HFF-Myc (cell line): ENCODE measurements at regions not wholly inside any gene's neighbourhood (a gene's known extent, or its start where the extent isn't known, plus 50 kb on each side); places are given as distances from the start of the nearest gene placed in this dataset.

Source experiments
- DNase-seq: peaks from one replicate; pipeline ENCODE4 v3.0.0-alpha.2; 2011; ENCODE audit warnings: low read depth; ENCODE audit errors: extremely low read depth
- H3K4me3 ChIP-seq: replicated peaks from 2 replicates; pipeline ENCODE4 v1.5.1; 2011; ENCODE audit warnings: low read depth, mild to moderate bottlenecking, control low read depth, low read length
- TF ChIP-seq, protein P1 (sequence below): IDR thresholded peaks from 2 replicates; pipeline ENCODE4 v1.5.1; 2012; ENCODE audit warnings: mild to moderate bottlenecking, low read depth, low read length, control low read depth; ENCODE audit errors: missing control alignments

DNA sequence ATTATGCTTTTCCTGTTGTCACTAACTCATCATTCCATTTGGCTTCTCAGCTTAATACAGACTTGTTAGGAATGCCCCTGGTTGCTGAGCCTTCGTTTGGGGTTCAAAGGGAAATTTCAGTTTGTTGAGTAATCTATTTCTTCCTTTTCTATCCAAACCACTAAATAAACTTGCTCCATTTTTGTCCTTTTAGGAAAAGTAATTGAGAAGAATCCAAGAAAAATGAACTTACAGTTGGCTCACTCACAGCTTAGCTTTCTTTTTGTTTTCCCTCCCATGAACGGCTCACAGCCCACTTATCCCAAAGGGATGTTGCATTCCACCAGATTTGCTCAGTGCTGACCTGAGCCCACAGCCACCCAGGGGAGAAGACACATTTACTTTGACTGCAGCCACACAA, 73.9 kb downstream of the SOX11 start:
- TF ChIP-seq, protein P1, sequence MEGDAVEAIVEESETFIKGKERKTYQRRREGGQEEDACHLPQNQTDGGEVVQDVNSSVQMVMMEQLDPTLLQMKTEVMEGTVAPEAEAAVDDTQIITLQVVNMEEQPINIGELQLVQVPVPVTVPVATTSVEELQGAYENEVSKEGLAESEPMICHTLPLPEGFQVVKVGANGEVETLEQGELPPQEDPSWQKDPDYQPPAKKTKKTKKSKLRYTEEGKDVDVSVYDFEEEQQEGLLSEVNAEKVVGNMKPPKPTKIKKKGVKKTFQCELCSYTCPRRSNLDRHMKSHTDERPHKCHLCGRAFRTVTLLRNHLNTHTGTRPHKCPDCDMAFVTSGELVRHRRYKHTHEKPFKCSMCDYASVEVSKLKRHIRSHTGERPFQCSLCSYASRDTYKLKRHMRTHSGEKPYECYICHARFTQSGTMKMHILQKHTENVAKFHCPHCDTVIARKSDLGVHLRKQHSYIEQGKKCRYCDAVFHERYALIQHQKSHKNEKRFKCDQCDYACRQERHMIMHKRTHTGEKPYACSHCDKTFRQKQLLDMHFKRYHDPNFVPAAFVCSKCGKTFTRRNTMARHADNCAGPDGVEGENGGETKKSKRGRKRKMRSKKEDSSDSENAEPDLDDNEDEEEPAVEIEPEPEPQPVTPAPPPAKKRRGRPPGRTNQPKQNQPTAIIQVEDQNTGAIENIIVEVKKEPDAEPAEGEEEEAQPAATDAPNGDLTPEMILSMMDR: no peak
- H3K4me3 ChIP-seq: no peak overlapping the region
- DNase-seq: no peak

DNA sequence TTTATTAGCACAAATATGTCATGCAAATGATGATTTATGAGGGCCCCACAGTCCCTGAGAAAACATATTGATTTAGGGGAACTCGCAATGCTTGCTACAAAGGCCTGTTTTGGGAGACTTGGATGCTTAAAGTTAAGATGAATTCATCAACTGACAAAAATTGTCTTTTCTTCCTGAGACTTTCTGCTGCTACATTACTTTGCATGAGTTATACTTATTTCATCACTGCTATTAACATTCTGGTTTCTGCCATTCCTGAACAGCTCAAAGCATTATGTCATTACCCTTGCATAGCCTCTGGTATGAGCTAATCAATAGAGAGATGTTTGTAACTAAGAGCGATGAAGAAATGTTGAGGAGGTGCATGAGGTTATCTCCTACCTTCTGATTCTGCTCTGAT, 74.4 kb downstream of the SOX11 start:
- no peak for DNase-seq
- H3K4me3 ChIP-seq: no peak overlapping the region
- TF ChIP-seq, protein P1: no peak

DNA sequence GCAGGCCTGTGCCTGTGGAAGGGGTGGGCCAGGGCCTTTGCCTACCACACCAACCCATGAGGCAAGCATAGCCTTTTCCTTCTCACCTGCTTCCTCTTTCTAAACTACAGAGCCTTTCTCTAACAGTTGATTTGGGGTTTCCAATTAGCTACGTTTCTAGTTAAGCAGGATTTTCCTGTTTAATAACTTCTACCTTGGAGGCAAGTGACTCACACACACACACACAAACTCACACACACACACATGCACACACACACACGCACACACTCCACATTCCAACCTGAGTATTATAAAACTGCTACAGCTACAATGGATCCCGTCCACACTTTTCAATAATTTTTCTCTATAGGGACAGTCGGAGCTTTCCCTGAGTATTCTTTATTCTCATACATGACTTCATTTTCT, 84.9 kb downstream of the SOX11 start:
- H3K4me3 ChIP-seq: no peak overlapping the region
- TF ChIP-seq, protein P1: no peak
- DNase-seq: no peak

DNA sequence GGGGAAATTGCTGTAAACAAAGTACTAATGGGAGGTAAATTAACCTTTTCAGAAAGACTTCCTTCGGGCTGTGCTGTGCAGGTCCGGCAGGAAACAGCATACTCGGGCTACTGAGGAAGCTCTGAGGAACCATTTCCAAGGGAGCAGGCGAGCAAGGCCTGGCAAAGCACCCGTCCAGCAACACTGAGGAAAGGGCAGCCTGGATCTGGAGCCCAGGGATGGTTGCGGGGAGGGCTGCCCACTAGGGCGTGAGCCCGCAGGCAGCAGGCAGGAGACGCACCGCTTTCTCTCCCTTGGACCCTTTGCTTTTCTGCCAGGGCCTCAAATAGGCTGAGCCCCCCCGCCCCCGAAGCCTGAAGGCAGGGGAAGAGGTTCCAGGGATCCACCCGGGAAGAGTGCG, 89.5 kb downstream of the SOX11 start:
- H3K4me3 ChIP-seq: no peak overlapping the region
- DNase-seq: no peak
- TF ChIP-seq, protein P1: no peak

DNA sequence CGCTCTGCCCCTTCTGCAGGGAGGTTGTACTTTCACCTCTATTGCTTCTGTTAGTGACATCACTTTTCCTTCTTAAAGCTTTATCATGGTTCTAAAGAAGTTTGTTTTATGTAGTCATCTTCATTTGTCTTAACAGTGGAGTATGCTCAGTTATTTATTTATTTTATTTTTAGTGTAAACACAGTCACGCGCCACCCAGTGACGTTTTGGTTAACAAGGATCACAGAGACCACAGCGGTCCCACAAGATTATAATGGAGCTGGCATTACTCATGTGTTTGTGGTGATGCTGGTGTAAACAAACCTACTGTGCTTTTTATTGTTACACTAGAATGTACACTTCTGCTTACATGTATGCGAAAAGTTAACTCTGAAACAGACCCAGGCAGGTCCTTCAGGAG, 89.9 kb downstream of the SOX11 start:
- H3K4me3 ChIP-seq: no peak overlapping the region
- DNase-seq: no peak
- TF ChIP-seq, protein P1: no peak

DNA sequence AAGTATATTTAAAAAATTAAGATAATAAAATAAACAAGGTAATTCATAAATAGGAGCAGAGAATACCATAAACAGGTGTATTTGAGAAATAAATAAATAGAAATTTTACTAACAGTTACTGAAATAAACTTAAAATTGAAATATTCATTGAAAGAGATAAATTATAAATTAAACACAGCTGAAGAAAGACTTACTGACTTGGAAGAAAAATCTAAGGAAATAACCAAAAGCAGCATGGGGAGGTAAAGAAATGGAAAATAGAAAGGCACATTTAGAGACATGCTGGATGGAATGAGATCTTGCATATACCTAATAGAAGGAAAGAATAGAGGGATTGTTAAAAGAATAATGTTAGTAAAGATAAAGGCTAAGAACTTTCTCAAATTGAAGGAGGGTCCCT, 96.3 kb downstream of the SOX11 start:
- TF ChIP-seq, protein P1: no peak
- DNase-seq: no peak
- H3K4me3 ChIP-seq: no peak overlapping the region

DNA sequence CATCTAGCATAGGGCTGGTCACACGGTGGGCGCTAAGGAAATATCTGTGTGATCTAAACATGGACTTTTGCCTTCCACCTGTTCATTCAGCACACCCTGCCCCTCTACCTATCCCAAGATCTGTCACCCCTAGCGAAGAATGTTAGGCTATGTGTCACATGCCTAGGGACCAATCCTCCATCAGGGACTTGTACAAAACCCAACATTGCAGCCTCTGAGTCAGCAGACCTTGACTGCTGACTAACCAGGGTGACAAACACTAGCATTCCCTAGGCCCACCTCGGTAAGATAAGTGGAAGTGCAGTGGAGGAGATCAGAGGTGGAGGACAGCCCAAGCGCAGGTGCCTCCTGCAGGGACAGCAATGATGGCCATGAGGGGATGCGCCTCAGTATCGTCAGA, 99.2 kb downstream of the SOX11 start:
- no peak for DNase-seq
- H3K4me3 ChIP-seq: no peak overlapping the region
- TF ChIP-seq, protein P1: no peak
